ENCODE measurements at regions not wholly inside any gene's neighbourhood (a gene's known extent, or its start where the extent isn't known, plus 50 kb on each side); places are given as distances from the start of the nearest gene placed in this dataset.

GRCh38 chr14:53539489-53540126 lies 386.5 kb upstream of the DDHD1 start:
- peak; percentile 86 for TF ChIP-seq CTCF (IDR thresholded peaks at IDR 0.05)
- TF ChIP-seq RAD21 (IDR thresholded peaks at IDR 0.05; ENCODE audit: low read length) = peak; percentile 91
- TF ChIP-seq RCOR1 (IDR thresholded peaks at IDR 0.05; ENCODE audit: low read length) = no peak
- TF ChIP-seq EZH2phosphoT487 (IDR thresholded peaks at IDR 0.05; ENCODE audit: borderline replicate concordance, low read depth) = no peak
- no peak for TF ChIP-seq EP300 (IDR thresholded peaks at IDR 0.05; ENCODE audit: borderline replicate concordance in 1 of 2, low read depth in 1 of 2, low read length in 1 of 2)
- peak; percentile 81 for TF ChIP-seq SMC3 (IDR thresholded peaks at IDR 0.05; ENCODE audit: low read depth, low read length)
- TF ChIP-seq POLR2AphosphoS5 (IDR thresholded peaks at IDR 0.05; ENCODE audit: low read depth, low read length) = no peak
